PFSK-1 (cell line): ENCODE measurements at regions not wholly inside any gene's neighbourhood (a gene's known extent, or its start where the extent isn't known, plus 50 kb on each side); places are given as distances from the start of the nearest gene placed in this dataset.

Source experiments
- FOXP2 ChIP-seq: optimal IDR thresholded peaks from 2 replicates; pipeline ENCODE3; 2011; ENCODE audit warnings: borderline replicate concordance, control low read depth, inconsistent platforms; ENCODE audit not compliant: insufficient read depth; ENCODE audit errors: extremely low read length, extremely low read depth
- POLR2AphosphoS5 ChIP-seq: IDR thresholded peaks from 2 replicates; pipeline ENCODE4 v1.6.1; 2012; ENCODE audit warnings: low read depth, mild to moderate bottlenecking, control low read depth, low read length, moderate library complexity
- SIN3A ChIP-seq: IDR thresholded peaks from 2 replicates; pipeline ENCODE4 v1.6.1; 2012; ENCODE audit warnings: mild to moderate bottlenecking, low read length, moderate library complexity, borderline replicate concordance; ENCODE audit not compliant: insufficient read depth
- TAF1 ChIP-seq: IDR thresholded peaks from 2 replicates; pipeline ENCODE4 v1.6.1; 2012; ENCODE audit warnings: low read length, control low read depth, borderline replicate concordance; ENCODE audit not compliant: insufficient read depth
- TF ChIP-seq, protein P1 (sequence below), 2 experiments: IDR thresholded peaks; 2 replicates each; pipeline versions ENCODE4 v1.6.1 to v1.8.0; 2011 to 2012; ENCODE audit warnings: low read depth in 2 of 2, low read length in 2 of 2, control low read depth in 1 of 2, inconsistent platforms in 1 of 2, mild to moderate bottlenecking in 1 of 2, moderate library complexity in 1 of 2; ENCODE audit not compliant: insufficient read depth in 1 of 2

DNA sequence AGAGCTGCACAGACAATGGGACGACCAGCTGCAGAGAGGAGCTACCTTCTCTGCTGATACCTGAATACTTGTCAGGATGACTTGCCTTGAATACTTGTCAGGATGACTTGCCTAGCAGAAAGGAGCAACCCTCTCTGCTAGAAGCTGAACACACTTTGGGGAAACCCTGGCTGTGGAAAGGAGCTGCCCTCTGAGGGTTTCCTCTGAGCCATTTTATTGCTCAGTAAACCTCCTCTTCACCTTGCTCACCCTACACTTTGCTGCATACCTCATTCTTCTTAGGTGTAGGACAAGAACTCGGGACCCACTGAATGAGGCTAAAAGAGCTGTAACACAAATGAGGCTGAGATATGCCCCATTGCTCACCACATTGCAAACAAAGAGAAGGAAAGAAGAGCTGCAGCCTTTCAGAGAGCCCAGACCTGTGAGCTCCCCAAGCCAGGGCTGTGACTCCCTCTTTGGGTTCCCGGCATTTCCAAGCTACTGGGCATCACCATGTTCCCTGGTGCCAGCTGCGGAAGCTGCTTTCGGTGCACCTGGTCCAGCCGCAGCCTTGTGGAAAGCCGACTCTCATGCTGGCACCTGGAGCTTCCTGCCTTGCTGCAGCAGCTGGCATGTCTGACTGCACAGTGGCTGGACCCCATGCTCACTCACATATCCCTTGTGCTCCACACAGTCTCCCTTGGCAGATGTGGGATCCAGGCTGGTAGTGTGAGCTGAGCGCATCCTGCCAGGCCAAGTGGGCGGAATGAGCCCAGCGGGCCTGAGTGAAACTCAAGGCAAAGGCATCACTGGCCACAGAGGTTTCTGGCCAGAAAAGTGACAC, 106.7 kb upstream of the AHI1 start:
- TF ChIP-seq POLR2AphosphoS5: no peak
- TF ChIP-seq, protein P1, sequence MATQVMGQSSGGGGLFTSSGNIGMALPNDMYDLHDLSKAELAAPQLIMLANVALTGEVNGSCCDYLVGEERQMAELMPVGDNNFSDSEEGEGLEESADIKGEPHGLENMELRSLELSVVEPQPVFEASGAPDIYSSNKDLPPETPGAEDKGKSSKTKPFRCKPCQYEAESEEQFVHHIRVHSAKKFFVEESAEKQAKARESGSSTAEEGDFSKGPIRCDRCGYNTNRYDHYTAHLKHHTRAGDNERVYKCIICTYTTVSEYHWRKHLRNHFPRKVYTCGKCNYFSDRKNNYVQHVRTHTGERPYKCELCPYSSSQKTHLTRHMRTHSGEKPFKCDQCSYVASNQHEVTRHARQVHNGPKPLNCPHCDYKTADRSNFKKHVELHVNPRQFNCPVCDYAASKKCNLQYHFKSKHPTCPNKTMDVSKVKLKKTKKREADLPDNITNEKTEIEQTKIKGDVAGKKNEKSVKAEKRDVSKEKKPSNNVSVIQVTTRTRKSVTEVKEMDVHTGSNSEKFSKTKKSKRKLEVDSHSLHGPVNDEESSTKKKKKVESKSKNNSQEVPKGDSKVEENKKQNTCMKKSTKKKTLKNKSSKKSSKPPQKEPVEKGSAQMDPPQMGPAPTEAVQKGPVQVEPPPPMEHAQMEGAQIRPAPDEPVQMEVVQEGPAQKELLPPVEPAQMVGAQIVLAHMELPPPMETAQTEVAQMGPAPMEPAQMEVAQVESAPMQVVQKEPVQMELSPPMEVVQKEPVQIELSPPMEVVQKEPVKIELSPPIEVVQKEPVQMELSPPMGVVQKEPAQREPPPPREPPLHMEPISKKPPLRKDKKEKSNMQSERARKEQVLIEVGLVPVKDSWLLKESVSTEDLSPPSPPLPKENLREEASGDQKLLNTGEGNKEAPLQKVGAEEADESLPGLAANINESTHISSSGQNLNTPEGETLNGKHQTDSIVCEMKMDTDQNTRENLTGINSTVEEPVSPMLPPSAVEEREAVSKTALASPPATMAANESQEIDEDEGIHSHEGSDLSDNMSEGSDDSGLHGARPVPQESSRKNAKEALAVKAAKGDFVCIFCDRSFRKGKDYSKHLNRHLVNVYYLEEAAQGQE (IDR thresholded peaks at IDR 0.05; ENCODE audit: insufficient read depth in 1 of 2, low read depth in 2 of 2, low read length in 2 of 2): no peak
- TF ChIP-seq FOXP2: no peak
- no peak for TF ChIP-seq TAF1
- TF ChIP-seq SIN3A: no peak

DNA sequence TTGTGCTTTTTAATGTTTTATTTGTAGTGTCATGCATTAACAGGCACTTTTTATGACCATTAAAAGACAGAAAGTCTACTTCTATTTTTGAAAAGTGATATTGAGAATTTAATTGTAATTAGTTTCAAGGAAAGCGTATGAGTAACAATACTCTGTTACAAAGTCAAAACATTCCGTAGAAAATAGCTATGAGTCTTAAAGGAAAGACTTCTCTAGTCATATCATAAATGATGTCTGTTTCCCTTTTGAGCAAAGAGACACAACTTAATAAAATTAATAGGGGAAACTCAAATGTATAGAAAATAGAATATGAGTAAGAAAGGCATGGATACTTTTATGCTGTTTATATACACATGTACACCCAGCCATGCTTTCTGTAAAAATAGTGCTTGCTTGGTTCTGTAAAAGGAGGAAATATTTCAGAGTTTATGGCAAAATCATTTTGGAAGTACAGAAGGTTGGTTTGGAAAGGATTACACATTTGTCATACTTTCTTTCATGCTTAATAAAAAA, 107.8 kb upstream of the AHI1 start:
- TF ChIP-seq POLR2AphosphoS5: no peak
- no peak for TF ChIP-seq TAF1
- no peak for TF ChIP-seq FOXP2
- TF ChIP-seq, protein P1 (IDR thresholded peaks at IDR 0.05; ENCODE audit: insufficient read depth in 1 of 2, low read depth in 2 of 2, low read length in 2 of 2): no peak
- no peak for TF ChIP-seq SIN3A

DNA sequence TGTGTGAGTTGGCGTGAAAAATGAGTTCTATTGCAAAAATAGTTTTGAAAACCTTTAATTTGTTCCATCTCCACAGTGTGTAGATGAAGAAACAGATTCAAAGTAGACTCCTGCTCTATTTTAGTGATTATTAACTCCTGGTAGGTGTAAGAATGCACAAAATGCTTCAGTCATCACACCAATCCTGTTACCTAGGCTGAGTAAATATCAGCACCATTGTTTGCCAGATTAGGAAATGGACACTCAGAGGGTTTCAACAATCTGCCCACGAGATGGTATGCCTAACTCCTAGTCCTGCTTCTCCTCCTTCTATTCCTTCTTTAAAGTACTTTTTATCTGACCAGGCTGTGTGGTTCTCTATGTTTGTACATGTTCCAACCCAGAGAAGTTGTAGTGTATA, 108.9 kb upstream of the AHI1 start:
- TF ChIP-seq SIN3A: no peak
- TF ChIP-seq, protein P1 (IDR thresholded peaks at IDR 0.05; ENCODE audit: insufficient read depth in 1 of 2, low read depth in 2 of 2, low read length in 2 of 2): no peak
- TF ChIP-seq TAF1: no peak
- no peak for TF ChIP-seq FOXP2

DNA sequence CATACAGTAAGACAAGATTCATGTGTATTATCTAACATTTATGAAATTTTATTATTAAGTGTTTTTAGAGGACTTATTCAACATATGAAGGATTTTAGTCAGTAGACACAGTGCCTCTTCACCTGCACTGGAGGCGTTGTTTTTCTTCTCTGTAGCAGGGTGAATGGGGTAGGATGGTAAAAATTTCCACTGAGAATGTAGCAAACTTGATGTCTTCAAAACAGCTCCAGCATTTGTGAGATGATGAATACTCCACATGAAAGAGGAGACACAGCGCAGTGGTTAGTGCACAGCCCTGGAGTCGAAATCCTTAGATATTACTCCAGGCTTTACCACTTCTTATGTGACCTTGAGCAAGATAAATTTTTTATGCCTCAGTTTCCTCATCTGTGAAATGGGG, 110.5 kb upstream of the AHI1 start:
- TF ChIP-seq TAF1: no peak
- TF ChIP-seq SIN3A: no peak
- TF ChIP-seq, protein P1 (IDR thresholded peaks at IDR 0.05; ENCODE audit: insufficient read depth in 1 of 2, low read depth in 2 of 2, low read length in 2 of 2): no peak
- TF ChIP-seq FOXP2: no peak
- TF ChIP-seq POLR2AphosphoS5: no peak
